ENCODE measurements at regions not wholly inside any gene's neighbourhood (a gene's known extent, or its start where the extent isn't known, plus 50 kb on each side); places are given as distances from the start of the nearest gene placed in this dataset.

- no peak for TF ChIP-seq EZH2 (IDR thresholded peaks at IDR 0.05)
- no peak for TF ChIP-seq FOXP2 (optimal IDR thresholded peaks at IDR 0.05; ENCODE audit: control extremely low read depth, extremely low read length, insufficient read depth)
- no peak for TF ChIP-seq POLR2AphosphoS5 (IDR thresholded peaks at IDR 0.05; ENCODE audit: borderline replicate concordance, low read depth, low read length)
- no peak overlapping the region for H3K4me3 ChIP-seq
- DNase-seq (ENCODE audit: low read depth, low spot score) = no peak
- no peak overlapping the region for H3K27ac ChIP-seq
- no peak overlapping the region for H3K9ac ChIP-seq (ENCODE audit: insufficient read length)
- H3K9me3 ChIP-seq (ENCODE audit: low read depth, low read length) = no peaks in the 10 kb centered on the region
- no peaks in the 10 kb centered on the region for H3K36me3 ChIP-seq (ENCODE audit: insufficient read depth, low read length)
Observed at GRCh38 chr9:90099262-90099963, 494.6 kb downstream of the GADD45G start.

DNA sequence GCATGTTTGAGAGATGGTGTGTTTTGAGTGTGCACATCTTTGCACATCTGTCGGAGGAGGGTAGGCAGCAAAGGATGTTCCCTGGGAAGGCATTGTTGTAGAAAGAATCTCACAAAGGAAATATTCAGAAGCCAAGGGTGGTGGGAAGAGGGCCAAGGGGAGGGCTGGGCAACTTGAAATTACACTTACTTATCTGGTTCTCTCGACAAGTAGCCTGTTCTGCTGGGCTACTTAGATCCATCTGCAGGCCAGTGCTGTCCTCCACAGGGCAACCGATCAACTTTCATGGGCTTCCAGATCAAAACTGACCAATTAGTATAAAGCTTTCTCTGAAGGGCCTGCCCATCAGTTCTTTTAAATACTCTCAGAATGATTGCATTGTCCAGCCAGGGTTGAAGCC, 495.2 kb downstream of the GADD45G start:
- H3K4me3 ChIP-seq = no peak overlapping the region
- H3K36me3 ChIP-seq (ENCODE audit: insufficient read depth, low read length) = no peaks in the 10 kb centered on the region
- H3K9me3 ChIP-seq (ENCODE audit: low read depth, low read length) = no peaks in the 10 kb centered on the region
- H3K9ac ChIP-seq (ENCODE audit: insufficient read length) = no peak overlapping the region
- DNase-seq (ENCODE audit: low read depth, low spot score) = no peak
- no peak for TF ChIP-seq EZH2 (IDR thresholded peaks at IDR 0.05)
- no peak for TF ChIP-seq POLR2AphosphoS5 (IDR thresholded peaks at IDR 0.05; ENCODE audit: borderline replicate concordance, low read depth, low read length)
- TF ChIP-seq FOXP2 (optimal IDR thresholded peaks at IDR 0.05; ENCODE audit: control extremely low read depth, extremely low read length, insufficient read depth) = no peak
- no peak overlapping the region for H3K27ac ChIP-seq

GRCh38 chr9:90102292-90102901, 497.6 kb downstream of the GADD45G start:
- H3K36me3 ChIP-seq (ENCODE audit: insufficient read depth, low read length) = no peaks in the 10 kb centered on the region
- no peak overlapping the region for H3K4me3 ChIP-seq
- H3K9me3 ChIP-seq (ENCODE audit: low read depth, low read length) = no peaks in the 10 kb centered on the region
- no peak overlapping the region for H3K9ac ChIP-seq (ENCODE audit: insufficient read length)
- H3K27ac ChIP-seq = no peak overlapping the region
- no peak for DNase-seq (ENCODE audit: low read depth, low spot score)
- TF ChIP-seq EZH2 (IDR thresholded peaks at IDR 0.05) (no peak), FOXP2 (optimal IDR thresholded peaks at IDR 0.05; ENCODE audit: control extremely low read depth, extremely low read length, insufficient read depth) (no peak), POLR2AphosphoS5 (IDR thresholded peaks at IDR 0.05; ENCODE audit: borderline replicate concordance, low read depth, low read length) (no peak)

DNA sequence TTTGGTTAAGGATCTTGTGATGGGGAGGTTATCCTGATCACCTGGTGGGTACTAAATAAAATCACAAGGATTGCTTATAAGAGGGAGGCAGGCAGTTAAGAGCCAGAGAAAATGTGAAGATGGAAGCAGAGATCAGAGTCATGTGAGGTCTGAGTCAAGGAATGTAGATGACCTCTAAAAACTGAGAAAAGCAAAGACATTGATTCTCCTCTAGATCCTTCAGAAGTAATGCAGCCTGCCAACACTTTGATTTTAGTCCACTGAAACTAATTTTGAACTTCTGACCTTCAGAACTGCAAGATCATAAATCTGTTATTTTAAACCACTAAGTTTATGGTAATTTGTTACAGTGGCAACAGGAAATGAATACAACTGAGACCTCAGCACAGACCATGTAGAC, 499.0 kb downstream of the GADD45G start:
- no peak overlapping the region for H3K4me3 ChIP-seq
- no peak overlapping the region for H3K27ac ChIP-seq
- H3K9ac ChIP-seq (ENCODE audit: insufficient read length) = no peak overlapping the region
- H3K36me3 ChIP-seq (ENCODE audit: insufficient read depth, low read length) = no peaks in the 10 kb centered on the region
- no peaks in the 10 kb centered on the region for H3K9me3 ChIP-seq (ENCODE audit: low read depth, low read length)
- DNase-seq (ENCODE audit: low read depth, low spot score) = no peak
- TF ChIP-seq POLR2AphosphoS5 (IDR thresholded peaks at IDR 0.05; ENCODE audit: borderline replicate concordance, low read depth, low read length) (no peak), FOXP2 (optimal IDR thresholded peaks at IDR 0.05; ENCODE audit: control extremely low read depth, extremely low read length, insufficient read depth) (no peak), EZH2 (IDR thresholded peaks at IDR 0.05) (no peak)

DNA sequence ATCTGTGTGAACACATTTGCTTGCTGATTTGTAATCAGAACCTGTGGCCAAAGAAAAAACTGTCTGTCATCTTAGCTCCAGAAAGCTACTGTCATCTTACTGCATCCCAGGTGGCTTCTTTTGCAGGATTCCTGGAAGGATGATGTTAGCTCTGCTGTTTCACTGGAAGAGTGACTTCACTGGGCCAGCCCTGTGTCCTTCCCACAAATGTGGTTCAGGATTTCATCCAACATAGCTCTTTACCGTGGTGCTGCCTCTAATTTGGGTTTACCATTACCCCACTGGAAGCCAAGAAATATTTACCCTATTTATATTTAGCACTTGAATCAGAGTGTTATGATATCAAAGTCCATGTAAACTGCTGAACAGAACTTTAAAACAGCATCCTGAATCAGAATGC, 501.0 kb downstream of the GADD45G start:
- Histone ChIP-seq H3K9me3 (ENCODE audit: low read depth, low read length) (no peaks in the 10 kb centered on the region), H3K36me3 (ENCODE audit: insufficient read depth, low read length) (no peaks in the 10 kb centered on the region), H3K27ac (no peak overlapping the region), H3K9ac (ENCODE audit: insufficient read length) (no peak overlapping the region), H3K4me3 (no peak overlapping the region)
- TF ChIP-seq FOXP2 (optimal IDR thresholded peaks at IDR 0.05; ENCODE audit: control extremely low read depth, extremely low read length, insufficient read depth) (no peak), POLR2AphosphoS5 (IDR thresholded peaks at IDR 0.05; ENCODE audit: borderline replicate concordance, low read depth, low read length) (no peak), EZH2 (IDR thresholded peaks at IDR 0.05) (no peak)
- no peak for DNase-seq (ENCODE audit: low read depth, low spot score)

- Histone ChIP-seq H3K36me3 (ENCODE audit: insufficient read depth, low read length) (no peaks in the 10 kb centered on the region), H3K9me3 (ENCODE audit: low read depth, low read length) (no peaks in the 10 kb centered on the region), H3K4me3 (no peak overlapping the region), H3K27ac (no peak overlapping the region), H3K9ac (ENCODE audit: insufficient read length) (no peak overlapping the region)
- TF ChIP-seq POLR2AphosphoS5 (IDR thresholded peaks at IDR 0.05; ENCODE audit: borderline replicate concordance, low read depth, low read length) = no peak
- TF ChIP-seq FOXP2 (optimal IDR thresholded peaks at IDR 0.05; ENCODE audit: control extremely low read depth, extremely low read length, insufficient read depth) = no peak
- no peak for TF ChIP-seq EZH2 (IDR thresholded peaks at IDR 0.05)
- no peak for DNase-seq (ENCODE audit: low read depth, low spot score)
Observed at GRCh38 chr9:90107040-90107725, 502.4 kb downstream of the GADD45G start.

DNA sequence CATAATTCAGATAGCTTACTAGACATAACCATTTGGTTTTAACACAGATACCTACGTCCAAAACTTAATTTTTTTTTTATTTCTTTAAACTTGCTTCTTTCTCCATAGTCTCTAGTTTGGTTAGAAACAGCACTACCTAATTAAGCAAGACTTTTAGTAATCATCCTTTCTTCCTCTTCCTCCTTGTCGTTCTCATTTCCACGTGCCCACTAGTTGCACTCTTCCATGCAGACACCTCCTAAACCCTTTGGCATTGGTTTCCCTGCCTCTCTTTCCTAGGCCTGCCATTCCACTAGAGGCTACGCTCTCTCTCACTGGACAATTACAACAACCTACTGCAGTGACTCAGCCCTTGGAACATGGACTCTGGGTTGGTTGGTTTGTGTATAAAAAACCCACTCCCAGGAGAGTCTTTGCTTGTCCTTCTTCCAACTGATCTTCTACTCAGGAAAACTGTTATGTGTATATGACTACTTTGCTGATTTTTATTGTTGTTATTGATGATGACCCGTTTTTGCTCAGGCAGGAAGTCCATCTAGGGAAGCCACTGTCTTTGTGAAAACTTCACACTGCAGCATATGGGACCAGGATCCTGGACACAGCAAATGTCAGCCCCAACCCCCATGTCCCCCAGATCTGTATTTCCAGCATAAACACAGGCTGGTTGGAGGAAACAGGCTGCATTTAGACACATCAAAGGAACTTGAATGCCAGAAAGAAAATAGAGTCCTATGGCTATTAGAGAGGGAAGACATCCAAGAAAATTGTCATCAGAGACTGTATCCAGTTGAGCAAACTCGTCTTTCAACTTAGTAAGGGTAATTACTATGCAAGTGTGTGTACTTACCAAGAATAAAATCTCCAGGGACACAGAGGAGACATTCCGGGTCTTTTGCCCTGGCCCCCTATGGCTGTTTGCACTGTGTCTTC, 503.2 kb downstream of the GADD45G start:
- H3K9me3 ChIP-seq (ENCODE audit: low read depth, low read length) = no peaks in the 10 kb centered on the region
- TF ChIP-seq FOXP2 (optimal IDR thresholded peaks at IDR 0.05; ENCODE audit: control extremely low read depth, extremely low read length, insufficient read depth) = no peak
- TF ChIP-seq EZH2 (IDR thresholded peaks at IDR 0.05) = no peak
- TF ChIP-seq POLR2AphosphoS5 (IDR thresholded peaks at IDR 0.05; ENCODE audit: borderline replicate concordance, low read depth, low read length) = no peak
- no peak overlapping the region for H3K9ac ChIP-seq (ENCODE audit: insufficient read length)
- no peak for DNase-seq (ENCODE audit: low read depth, low spot score)
- H3K36me3 ChIP-seq (ENCODE audit: insufficient read depth, low read length) = no peaks in the 10 kb centered on the region
- no peak overlapping the region for H3K4me3 ChIP-seq
- no peak overlapping the region for H3K27ac ChIP-seq
